Superior temporal gyrus (tissue), 1 donor: ENCODE measurements at regions not wholly inside any gene's neighbourhood (a gene's known extent, or its start where the extent isn't known, plus 50 kb on each side); places are given as distances from the start of the nearest gene placed in this dataset.

ENCODE experiments used
- DNase-seq: peaks from one replicate; pipeline ENCODE4 v3.0.0-alpha.2; 2016; ENCODE audit errors: extremely low spot score

DNA sequence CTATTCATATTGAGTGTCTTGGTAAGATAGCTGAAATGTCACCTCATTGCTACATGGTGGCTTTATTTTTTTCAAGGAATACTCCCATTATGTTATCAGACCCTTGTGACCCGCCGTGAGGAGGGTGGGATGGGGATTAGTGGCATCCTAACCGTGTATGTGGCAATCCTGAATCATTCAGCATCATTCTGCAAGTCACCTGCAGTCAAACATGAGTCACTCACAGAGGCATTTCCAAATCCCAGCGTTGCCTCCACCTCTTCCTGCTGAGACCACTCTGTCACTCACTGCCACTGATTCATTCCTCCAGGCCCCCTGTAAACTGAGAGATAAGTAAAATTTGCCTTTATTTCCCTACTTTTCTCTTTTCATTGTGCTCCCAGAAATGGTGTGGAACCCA, 307.4 kb upstream of the KLHL29 start:
- DNase-seq = no peak

GRCh38 chr2:23078784-23079434, 306.1 kb upstream of the KLHL29 start:
- DNase-seq = no peak

DNA sequence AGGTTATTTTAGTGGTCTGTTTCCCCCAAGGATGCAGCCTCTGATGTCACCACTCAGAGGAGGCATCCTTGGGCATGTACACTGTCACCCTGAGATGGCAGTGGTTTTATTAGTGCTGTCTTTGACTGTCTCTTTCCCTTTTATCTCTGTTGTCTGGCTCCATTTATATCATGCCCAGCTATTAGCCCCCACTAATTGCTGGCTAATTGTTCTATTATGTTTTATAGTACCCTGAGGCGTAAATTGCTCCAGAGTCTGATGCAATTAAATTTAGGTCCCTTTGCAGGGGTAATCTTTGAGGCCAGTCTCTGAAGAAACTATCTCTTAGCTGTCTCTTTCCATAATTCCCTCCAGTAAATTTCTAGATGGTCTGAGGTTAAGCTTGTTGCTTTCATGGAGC, 301.0 kb upstream of the KLHL29 start:
- no peak for DNase-seq

DNA sequence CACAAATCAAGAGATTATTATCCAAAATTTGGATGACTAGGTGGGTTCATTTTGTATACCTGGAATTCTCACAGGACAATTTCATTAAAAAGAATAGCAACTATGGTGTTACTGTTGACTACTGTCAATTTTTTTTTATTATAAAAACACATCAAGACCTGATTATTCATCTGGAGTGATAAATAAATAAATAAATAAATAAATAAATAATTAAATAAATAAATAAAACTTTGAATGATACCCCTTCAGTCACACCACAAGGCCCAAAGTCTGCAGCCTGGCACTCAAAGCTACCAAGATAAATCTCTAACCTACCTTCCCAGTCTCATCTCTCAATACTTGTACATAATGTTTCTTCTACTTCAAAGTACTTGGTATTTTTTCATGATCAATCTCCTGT, 294.0 kb upstream of the KLHL29 start:
- DNase-seq = no peak

DNA sequence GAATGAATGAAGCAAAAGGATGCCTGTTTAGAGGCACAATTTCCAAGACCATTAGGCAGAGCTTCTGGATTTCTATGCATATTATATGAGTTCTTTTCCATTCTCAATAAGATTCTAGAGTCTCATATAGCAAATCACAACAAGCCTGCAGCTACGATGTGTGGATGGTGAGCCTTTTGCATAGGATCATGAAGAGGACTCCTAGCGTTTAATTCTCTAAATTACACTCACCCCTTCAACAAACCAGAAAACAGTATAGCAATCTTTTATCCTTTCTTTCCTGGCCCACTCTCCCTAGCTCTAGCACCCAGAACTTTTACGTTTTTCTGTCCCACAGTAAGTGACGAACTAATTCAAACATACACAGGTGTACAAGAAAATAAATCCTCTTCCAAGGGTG, 293.1 kb upstream of the KLHL29 start:
- no peak for DNase-seq

- no peak for DNase-seq
Measured at GRCh38 chr2:23092831-23093230, 292.1 kb upstream of the KLHL29 start.

DNA sequence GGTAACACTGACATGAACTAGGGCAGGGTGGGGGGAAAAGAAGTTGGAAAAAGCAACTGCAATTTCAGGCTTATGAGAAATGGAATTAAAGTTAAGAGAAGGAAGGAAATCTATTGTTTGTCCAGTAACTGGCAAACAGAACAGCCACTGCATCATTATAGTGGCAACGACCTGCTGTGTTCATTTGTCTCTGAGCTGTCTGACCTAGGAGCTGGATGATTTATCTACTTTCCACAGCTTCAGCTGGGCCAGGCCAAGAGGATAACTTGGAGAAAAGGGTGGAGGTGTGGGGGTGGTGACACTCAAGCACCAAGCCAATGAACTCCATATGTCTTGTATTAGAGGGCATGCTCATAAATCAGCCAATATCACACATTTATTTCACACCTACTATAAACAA, 291.5 kb upstream of the KLHL29 start:
- DNase-seq = no peak

GRCh38 chr2:23096906-23097602, 287.9 kb upstream of the KLHL29 start:
- no peak for DNase-seq

GRCh38 chr2:23100406-23100805, 284.6 kb upstream of the KLHL29 start:
- DNase-seq = no peak

DNA sequence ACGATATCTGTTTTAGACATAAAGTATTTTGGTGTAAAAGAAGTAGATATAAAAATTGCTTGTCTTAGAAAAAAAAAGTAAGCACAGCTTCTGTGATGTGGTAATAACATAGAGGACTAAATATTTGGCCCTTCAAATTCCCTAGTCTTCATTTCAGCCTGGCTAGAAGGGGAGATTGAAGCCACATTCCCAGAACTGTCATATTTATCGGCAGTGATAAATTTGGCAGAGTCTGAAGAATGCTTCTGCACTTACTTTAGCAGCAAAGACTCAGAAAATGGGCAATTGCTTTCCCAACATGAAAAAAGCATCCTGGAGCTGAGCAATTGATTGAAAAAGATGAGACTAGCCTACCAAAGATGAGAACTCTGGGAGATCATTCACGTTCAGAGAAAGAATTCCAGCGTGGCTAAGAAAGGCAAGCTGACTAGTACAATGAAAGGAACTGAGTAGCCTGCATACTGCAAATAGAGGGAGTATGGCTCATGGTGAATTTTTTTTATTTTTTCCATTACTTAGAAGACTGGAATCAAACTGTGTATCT, 278.7 kb upstream of the KLHL29 start:
- DNase-seq = no peak

GRCh38 chr2:23107327-23107941, 277.5 kb upstream of the KLHL29 start:
- DNase-seq = no peak

DNA sequence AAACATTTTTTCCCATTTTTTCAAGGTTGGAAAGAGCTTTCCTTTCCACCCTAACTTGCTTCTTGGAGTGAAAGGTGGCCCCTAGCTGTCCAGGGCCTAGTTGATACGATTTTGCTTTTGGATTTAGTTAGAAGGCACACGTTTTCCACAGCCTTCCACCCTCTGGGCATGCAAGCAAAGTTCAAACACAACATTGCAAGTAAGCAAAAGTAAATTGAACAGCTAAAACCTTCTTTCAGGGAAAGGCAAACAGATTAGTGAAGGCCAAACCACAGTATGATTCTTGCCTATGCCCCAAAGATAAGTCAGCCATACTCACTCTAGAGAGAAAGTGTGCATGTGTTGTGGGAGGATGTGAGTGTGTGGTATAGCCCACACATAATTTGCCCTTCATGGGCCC, 273.7 kb upstream of the KLHL29 start:
- no peak for DNase-seq

DNA sequence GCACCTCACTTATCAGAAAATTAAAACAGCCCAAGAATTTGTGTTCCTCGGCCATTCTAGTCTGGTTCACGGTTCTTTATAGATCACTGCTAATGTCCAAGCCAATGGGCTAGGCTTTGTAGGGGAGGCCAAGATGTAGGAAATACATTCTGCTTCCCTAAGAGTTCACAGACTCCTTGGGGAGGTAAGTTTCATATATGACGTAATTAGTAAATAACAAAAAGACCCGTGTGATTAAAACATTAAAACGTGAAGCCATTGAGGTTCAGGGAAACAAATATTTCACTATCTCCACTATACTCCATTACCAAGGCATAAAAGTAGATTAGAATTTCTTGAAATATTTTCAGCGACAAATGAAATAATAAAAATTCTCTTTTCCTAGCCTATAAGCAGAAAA, 272.5 kb upstream of the KLHL29 start:
- DNase-seq = no peak

GRCh38 chr2:23114299-23114698, 270.7 kb upstream of the KLHL29 start:
- no peak for DNase-seq

GRCh38 chr2:23118313-23118712, 266.7 kb upstream of the KLHL29 start:
- no peak for DNase-seq

GRCh38 chr2:23118894-23119293, 266.1 kb upstream of the KLHL29 start:
- DNase-seq = no peak

GRCh38 chr2:23120161-23120560, 264.8 kb upstream of the KLHL29 start:
- no peak for DNase-seq

- DNase-seq = no peak
Measured at GRCh38 chr2:23121968-23122648, 262.9 kb upstream of the KLHL29 start.

DNA sequence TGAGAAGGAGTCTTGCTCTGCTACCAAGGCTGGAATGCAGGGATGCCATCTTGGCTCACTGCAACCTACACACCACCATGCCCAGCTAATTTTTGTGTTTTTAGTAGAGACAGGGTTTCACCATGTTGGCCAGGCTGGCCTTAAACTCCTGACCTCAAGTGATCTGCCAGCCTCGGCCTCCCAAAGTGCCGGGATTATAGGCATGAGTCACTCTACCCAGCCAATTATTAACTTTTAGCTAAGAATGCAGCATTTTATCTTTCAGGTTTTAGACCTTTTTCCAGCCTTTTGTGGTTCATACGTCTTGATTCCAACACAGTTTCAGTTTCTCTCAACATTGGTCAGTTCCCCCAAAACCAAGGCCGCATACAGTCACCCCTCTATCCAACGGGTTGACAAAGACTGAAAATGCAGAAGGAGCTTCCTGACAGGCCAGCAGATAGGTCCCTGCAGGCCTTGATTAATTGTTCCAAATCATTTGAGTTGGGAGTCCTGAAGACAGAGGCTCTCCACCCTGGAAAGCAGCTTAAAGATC, 262.2 kb upstream of the KLHL29 start:
- DNase-seq = no peak

GRCh38 chr2:23123686-23124085, 261.3 kb upstream of the KLHL29 start:
- no peak for DNase-seq

- no peak for DNase-seq
Measured at GRCh38 chr2:23124214-23124750, 260.7 kb upstream of the KLHL29 start.

- no peak for DNase-seq
Measured at GRCh38 chr2:23127465-23127864, 257.5 kb upstream of the KLHL29 start.
